ENCODE measurements at regions not wholly inside any gene's neighbourhood (a gene's known extent, or its start where the extent isn't known, plus 50 kb on each side); places are given as distances from the start of the nearest gene placed in this dataset.

- ATAC-seq (no peak), DNase-seq (ENCODE audit: low spot score) (no peak)
- Mint-ChIP-seq H3K36me3 (no peaks in the 10 kb centered on the region; the same call in 1 of the 2 replicates), H3K4me3 (no peak overlapping the region), H3K9me3 (peaks cover 12% of the 10 kb centered on the region), H3K27ac (no peak overlapping the region), H3K4me1 (no peaks in the 10 kb centered on the region), H3K27me3 (ENCODE audit: low read depth) (no peaks in the 10 kb centered on the region)
- ChIA-PET CTCF (no interaction called here), POLR2A (no interaction called here)
- TF ChIP-seq NR1H2 (CRISPR knock-in tag; IDR thresholded peaks at IDR 0.05) (no peak), ARID4B (CRISPR knock-in tag; IDR thresholded peaks at IDR 0.05; ENCODE audit: borderline replicate concordance) (no peak), MXD4 (CRISPR knock-in tag; IDR thresholded peaks at IDR 0.05; ENCODE audit: borderline replicate concordance) (no peak), ERG (CRISPR knock-in tag; IDR thresholded peaks at IDR 0.05) (no peak), ZNF425 (CRISPR knock-in tag; conservative IDR thresholded peaks at IDR 0.05) (no peak)
Observed at GRCh38 chr13:62093984-62094780, 678.5 kb upstream of the PCDH20 start.

- peaks cover 12% of the 10 kb centered on the region for H3K9me3 Mint-ChIP-seq
- H3K27ac Mint-ChIP-seq = no peak overlapping the region
- no peak overlapping the region for H3K4me3 Mint-ChIP-seq
- CTCF ChIA-PET = no interaction called here
- DNase-seq (ENCODE audit: low spot score) = no peak
- POLR2A ChIA-PET = no interaction called here
- no peak for ATAC-seq
- no peaks in the 10 kb centered on the region; the same call in 1 of the 2 replicates for H3K36me3 Mint-ChIP-seq
- no peaks in the 10 kb centered on the region for H3K27me3 Mint-ChIP-seq (ENCODE audit: low read depth)
- H3K4me1 Mint-ChIP-seq = no peaks in the 10 kb centered on the region
- TF ChIP-seq ATF6 (CRISPR knock-in tag; IDR thresholded peaks at IDR 0.05) (no peak), ELF4 (CRISPR knock-in tag; IDR thresholded peaks at IDR 0.05; ENCODE audit: low read depth) (no peak), HMGXB4 (CRISPR knock-in tag; IDR thresholded peaks at IDR 0.05) (no peak), PREB (CRISPR knock-in tag; IDR thresholded peaks at IDR 0.05; ENCODE audit: borderline replicate concordance) (no peak), SP1 (CRISPR knock-in tag; conservative IDR thresholded peaks at IDR 0.05) (no peak), KAT7 (CRISPR knock-in tag; IDR thresholded peaks at IDR 0.05; ENCODE audit: borderline replicate concordance) (no peak), AR (CRISPR knock-in tag; IDR thresholded peaks at IDR 0.05) (no peak)
Observed at GRCh38 chr13:62092949-62093348, 677.3 kb upstream of the PCDH20 start.
